NT2/D1 (cell line): ENCODE measurements at regions not wholly inside any gene's neighbourhood (a gene's known extent, or its start where the extent isn't known, plus 50 kb on each side); places are given as distances from the start of the nearest gene placed in this dataset.

Experiments used
- DNase-seq: peaks from one replicate; pipeline ENCODE4 v3.0.0-alpha.2; 2011; ENCODE audit warnings: low read depth, low spot score
- H3K27me3 ChIP-seq: 2 replicates; pipeline ENCODE4 v1.6.0; 2011; ENCODE audit warnings: mild to moderate bottlenecking; ENCODE audit not compliant: insufficient read length, insufficient read depth
- H3K36me3 ChIP-seq: 2 replicates; pipeline ENCODE4 v1.6.1; 2011; ENCODE audit warnings: mild to moderate bottlenecking, low read length, mixed read lengths; ENCODE audit not compliant: insufficient read depth, insufficient read length
- H3K4me1 ChIP-seq: 2 replicates; pipeline ENCODE4 v1.5.1; 2011; ENCODE audit not compliant: insufficient read depth, insufficient read length
- H3K4me3 ChIP-seq: 2 replicates; pipeline ENCODE4 v1.5.1; 2011; ENCODE audit warnings: low read depth; ENCODE audit not compliant: insufficient read length
- H3K9ac ChIP-seq: 2 replicates; pipeline ENCODE4 v1.6.0; 2011; ENCODE audit warnings: low read depth; ENCODE audit not compliant: insufficient read length
- H3K9me3 ChIP-seq: 2 replicates; pipeline ENCODE4 v1.5.1; 2011; ENCODE audit warnings: mild to moderate bottlenecking, low read length; ENCODE audit not compliant: insufficient read depth
- SUZ12 ChIP-seq: IDR thresholded peaks from 2 replicates; pipeline ENCODE4 v1.6.1; 2011; ENCODE audit not compliant: insufficient read length, insufficient read depth; ENCODE audit errors: extremely low read depth
- YY1 ChIP-seq: IDR thresholded peaks from 2 replicates; pipeline ENCODE4 v1.6.1; 2011; ENCODE audit not compliant: insufficient read length, insufficient read depth
- ZNF274 ChIP-seq: IDR thresholded peaks from 2 replicates; pipeline ENCODE4 v1.6.1; 2011; ENCODE audit warnings: mild to moderate bottlenecking, low read depth, low read length

GRCh38 chr14:66072190-66073084, 413.7 kb upstream of the CCDC196 start:
- no peak for TF ChIP-seq SUZ12
- TF ChIP-seq ZNF274: no peak
- no peak for TF ChIP-seq YY1

DNA sequence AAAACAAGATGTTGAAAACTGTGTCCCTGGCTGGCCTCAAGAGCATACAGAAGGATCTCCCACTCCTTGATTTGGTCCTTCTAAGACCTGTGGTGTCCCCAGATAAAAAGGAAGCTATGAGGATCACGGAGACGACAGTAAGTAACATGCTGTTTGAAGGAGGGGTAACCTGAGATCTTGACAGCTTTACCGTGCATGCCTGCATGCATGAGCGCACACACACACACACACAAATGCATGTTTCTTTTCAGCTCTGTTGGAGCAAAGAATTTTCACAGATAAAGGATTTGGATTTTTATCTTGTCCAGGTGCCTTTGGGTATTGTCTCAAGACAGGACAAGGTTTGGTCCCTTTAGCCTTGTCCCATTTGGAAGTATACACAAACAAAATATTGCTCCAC, 411.6 kb upstream of the CCDC196 start:
- H3K27me3 ChIP-seq: no peaks in the 10 kb centered on the region
- TF ChIP-seq ZNF274: no peak
- TF ChIP-seq SUZ12: no peak
- no peak for TF ChIP-seq YY1
- H3K4me1 ChIP-seq: no peaks in the 10 kb centered on the region
- no peak for DNase-seq
- no peak overlapping the region for H3K9ac ChIP-seq
- H3K36me3 ChIP-seq: no peaks in the 10 kb centered on the region
- H3K4me3 ChIP-seq: no peak overlapping the region
- H3K9me3 ChIP-seq: no peaks in the 10 kb centered on the region

More at GRCh38 chr14:66072190-66073084, 413.7 kb upstream of the CCDC196 start:
- no peak for DNase-seq
- Histone ChIP-seq H3K9ac (no peak overlapping the region), H3K4me1 (no peaks in the 10 kb centered on the region), H3K9me3 (no peaks in the 10 kb centered on the region), H3K4me3 (no peak overlapping the region), H3K36me3 (no peaks in the 10 kb centered on the region), H3K27me3 (no peaks in the 10 kb centered on the region)

DNA sequence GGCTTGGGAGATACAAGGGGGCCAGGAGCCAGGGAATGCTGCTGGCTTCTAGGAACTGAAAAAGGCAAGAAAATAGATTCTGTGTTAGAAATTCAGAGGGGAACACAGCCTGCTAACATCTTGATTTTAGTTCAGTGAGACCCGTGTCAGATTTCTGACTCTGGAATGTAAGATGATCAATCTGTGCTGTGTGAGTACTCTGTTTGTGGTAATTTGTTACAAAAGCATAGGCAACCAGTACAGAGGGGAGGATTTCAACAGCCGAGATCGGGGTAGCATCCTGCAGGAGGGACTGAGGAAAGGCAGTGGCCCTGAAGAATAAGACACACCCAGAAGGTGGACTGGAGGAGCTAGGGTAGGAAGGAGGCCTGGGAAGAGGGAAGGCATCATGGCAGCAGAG, 410.0 kb upstream of the CCDC196 start:
- no peak overlapping the region for H3K9ac ChIP-seq
- no peaks in the 10 kb centered on the region for H3K27me3 ChIP-seq
- no peak for DNase-seq
- no peaks in the 10 kb centered on the region for H3K4me1 ChIP-seq
- H3K4me3 ChIP-seq: no peak overlapping the region
- no peaks in the 10 kb centered on the region for H3K36me3 ChIP-seq
- no peaks in the 10 kb centered on the region for H3K9me3 ChIP-seq
- TF ChIP-seq YY1: no peak
- TF ChIP-seq SUZ12: no peak
- TF ChIP-seq ZNF274: no peak

- no peaks in the 10 kb centered on the region for H3K27me3 ChIP-seq
- H3K9me3 ChIP-seq: no peaks in the 10 kb centered on the region
- no peak overlapping the region for H3K9ac ChIP-seq
- no peaks in the 10 kb centered on the region for H3K4me1 ChIP-seq
- H3K36me3 ChIP-seq: no peaks in the 10 kb centered on the region
- TF ChIP-seq ZNF274 (no peak), YY1 (no peak), SUZ12 (no peak)
- H3K4me3 ChIP-seq: no peak overlapping the region
- DNase-seq: no peak
These were observed 408.2 kb upstream of the CCDC196 start for GRCh38 chr14:66078006-66078405.

DNA sequence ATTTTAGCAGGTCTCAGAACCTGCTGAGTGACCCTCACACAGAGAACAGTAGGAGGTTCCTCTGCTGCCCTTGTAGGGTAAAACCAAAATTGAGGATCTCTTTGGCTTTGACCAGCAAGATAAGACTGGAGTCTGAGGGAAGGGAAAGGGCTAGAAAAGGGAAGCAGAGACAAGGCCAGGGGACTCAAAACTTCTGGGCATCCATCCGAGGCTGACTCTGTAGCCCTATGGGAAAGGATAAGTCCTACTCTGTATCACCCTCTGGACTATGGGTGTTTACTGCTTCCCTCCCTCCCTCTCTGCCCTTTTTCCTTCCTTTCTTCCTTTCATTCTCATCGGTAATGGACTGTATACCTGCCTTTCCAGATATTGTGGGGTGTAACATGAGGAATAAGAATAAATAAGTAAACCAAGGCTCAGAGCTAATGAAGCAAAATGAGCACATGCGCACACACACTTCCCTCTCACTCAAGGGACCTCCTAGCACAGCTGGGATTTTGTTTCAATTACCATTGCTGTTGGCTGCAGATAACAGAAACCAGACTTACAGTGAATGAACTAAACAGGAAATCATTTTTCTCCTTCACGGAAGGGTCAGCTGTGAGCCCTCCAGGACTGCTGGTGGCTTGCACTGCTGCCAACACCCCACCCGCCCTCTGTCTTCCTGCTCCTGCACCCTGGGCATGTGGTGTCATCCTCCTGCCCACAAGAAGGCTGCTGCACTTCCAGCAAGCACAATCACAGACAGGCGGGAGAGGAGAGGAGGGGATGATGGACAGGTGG, 404.4 kb upstream of the CCDC196 start:
- DNase-seq: no peak
- TF ChIP-seq ZNF274 (no peak), SUZ12 (no peak), YY1 (no peak)
- H3K9me3 ChIP-seq: no peaks in the 10 kb centered on the region

DNA sequence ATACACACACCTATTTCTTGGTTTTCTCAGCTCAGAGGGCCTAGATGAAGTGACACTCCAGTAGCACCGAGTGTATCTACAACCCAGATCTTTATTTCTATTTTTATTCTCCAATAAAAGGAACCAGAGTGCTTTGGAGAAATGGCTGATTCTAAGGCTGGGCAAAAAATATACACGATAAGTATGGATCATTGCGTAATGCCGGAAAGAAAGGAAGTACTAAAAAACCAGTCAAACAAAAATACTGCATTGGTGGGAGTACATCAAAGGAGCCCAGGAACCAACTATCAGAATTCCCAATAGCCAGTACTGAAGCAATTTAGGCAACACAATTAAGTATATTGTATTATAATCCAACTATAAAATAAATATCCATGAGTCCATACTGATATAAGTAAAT, 400.9 kb upstream of the CCDC196 start:
- no peaks in the 10 kb centered on the region for H3K36me3 ChIP-seq
- no peak overlapping the region for H3K9ac ChIP-seq

More for the DNA sequence above, 404.4 kb upstream of the CCDC196 start:
- Histone ChIP-seq H3K27me3 (no peaks in the 10 kb centered on the region), H3K36me3 (no peaks in the 10 kb centered on the region), H3K4me1 (no peaks in the 10 kb centered on the region), H3K4me3 (no peak overlapping the region), H3K9ac (no peak overlapping the region)

DNA sequence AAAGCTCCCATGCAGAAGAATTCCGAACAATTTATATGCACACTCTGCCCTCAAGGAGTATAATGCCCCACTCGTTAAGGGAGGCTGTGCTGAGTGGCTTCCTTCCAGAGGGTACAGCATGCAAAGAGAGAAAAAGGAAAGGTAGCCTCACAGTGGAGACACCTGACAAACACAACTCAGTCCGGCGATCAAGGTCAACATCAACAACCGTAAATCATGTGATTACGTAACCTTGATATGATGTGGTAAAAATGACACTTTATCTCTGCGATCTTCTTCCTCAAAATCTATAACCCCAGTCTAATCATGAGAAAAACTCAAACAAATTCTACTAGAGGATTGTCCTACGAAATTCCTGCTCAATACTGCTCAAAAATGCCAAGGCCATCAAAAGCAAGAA, 400.5 kb upstream of the CCDC196 start:
- TF ChIP-seq YY1: no peak
- TF ChIP-seq ZNF274: no peak
- no peak for TF ChIP-seq SUZ12
- no peak overlapping the region for H3K4me3 ChIP-seq
- H3K9ac ChIP-seq: no peak overlapping the region
- no peaks in the 10 kb centered on the region for H3K27me3 ChIP-seq
- DNase-seq: no peak
- no peaks in the 10 kb centered on the region for H3K9me3 ChIP-seq
- no peaks in the 10 kb centered on the region for H3K36me3 ChIP-seq
- no peaks in the 10 kb centered on the region for H3K4me1 ChIP-seq

More for the DNA sequence above, 400.9 kb upstream of the CCDC196 start:
- Histone ChIP-seq H3K4me1 (no peaks in the 10 kb centered on the region), H3K9me3 (no peaks in the 10 kb centered on the region), H3K4me3 (no peak overlapping the region), H3K27me3 (no peaks in the 10 kb centered on the region)
- no peak for DNase-seq
- TF ChIP-seq SUZ12: no peak
- no peak for TF ChIP-seq ZNF274
- TF ChIP-seq YY1: no peak
